Epithelial cell of proximal tubule (primary cell): ENCODE measurements at regions not wholly inside any gene's neighbourhood (a gene's known extent, or its start where the extent isn't known, plus 50 kb on each side); places are given as distances from the start of the nearest gene placed in this dataset.
"Not testable (repeated sequence)": the region's sequence is repeated elsewhere in the genome, so short reads cannot be mapped to it uniquely, and the experiment has no call there.

Experiments
- DNase-seq: peaks from one replicate; pipeline ENCODE4 v3.0.0-alpha.2; 2011; ENCODE audit warnings: low read depth
- H3K4me3 ChIP-seq: 2 replicates; pipeline ENCODE4 v1.5.1; 2011; ENCODE audit warnings: low read depth, mild to moderate bottlenecking, low read length
- CTCF ChIP-seq: conservative IDR thresholded peaks from 2 replicates; pipeline ENCODE4 v1.5.1; 2012; ENCODE audit warnings: low read depth, mild to moderate bottlenecking, low read length

- not testable (repeated sequence) for DNase-seq, H3K4me3 ChIP-seq
Measured at GRCh38 chr17:445839-446238, 93.2 kb upstream of the RPH3AL start, which contains the start of gene RFLNB. Gene RFLNB, minus strand, starts transcription at chr17:445939.

- no peak overlapping the region for H3K4me3 ChIP-seq
- no peak for DNase-seq
- TF ChIP-seq CTCF: no peak
Measured at GRCh38 chr17:444879-445454, 92.4 kb upstream of the RPH3AL start.

DNA sequence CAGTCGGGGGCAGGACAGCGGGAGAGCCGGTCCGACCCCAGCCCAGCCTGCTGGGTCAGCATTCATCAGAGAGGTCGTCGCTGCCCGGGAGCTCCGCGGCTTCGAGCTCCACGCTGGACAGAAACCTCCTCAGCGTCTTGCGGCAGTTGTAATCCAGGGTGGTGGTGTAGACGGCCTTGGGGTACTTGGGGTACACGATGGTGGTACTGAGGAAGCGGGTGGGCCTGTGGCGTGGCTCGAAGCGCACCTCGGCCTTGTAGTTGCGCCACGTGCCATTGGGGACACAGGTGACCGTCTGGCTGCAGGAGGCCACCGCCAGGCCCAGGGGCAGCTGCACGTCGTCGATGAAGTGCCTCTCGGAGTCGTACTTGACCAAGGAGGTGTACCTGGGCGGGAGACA, 90.5 kb upstream of the RPH3AL start:
- TF ChIP-seq CTCF: no peak
- DNase-seq: no peak

GRCh38 chr17:441155-441950, 88.7 kb upstream of the RPH3AL start:
- DNase-seq: no peak
- TF ChIP-seq CTCF: no peak
- H3K4me3 ChIP-seq: no peak overlapping the region

More for the DNA sequence above, 90.5 kb upstream of the RPH3AL start:
- no peak overlapping the region for H3K4me3 ChIP-seq

- no peak for TF ChIP-seq CTCF
- DNase-seq: no peak
- no peak overlapping the region for H3K4me3 ChIP-seq
Measured at GRCh38 chr17:438191-438590, 85.6 kb upstream of the RPH3AL start.

GRCh38 chr17:437545-437944, 84.9 kb upstream of the RPH3AL start:
- DNase-seq: no peak
- no peak for TF ChIP-seq CTCF
- no peak overlapping the region for H3K4me3 ChIP-seq

GRCh38 chr17:436571-436970, 84.0 kb upstream of the RPH3AL start:
- TF ChIP-seq CTCF: no peak
- H3K4me3 ChIP-seq: no peak overlapping the region
- no peak for DNase-seq

DNA sequence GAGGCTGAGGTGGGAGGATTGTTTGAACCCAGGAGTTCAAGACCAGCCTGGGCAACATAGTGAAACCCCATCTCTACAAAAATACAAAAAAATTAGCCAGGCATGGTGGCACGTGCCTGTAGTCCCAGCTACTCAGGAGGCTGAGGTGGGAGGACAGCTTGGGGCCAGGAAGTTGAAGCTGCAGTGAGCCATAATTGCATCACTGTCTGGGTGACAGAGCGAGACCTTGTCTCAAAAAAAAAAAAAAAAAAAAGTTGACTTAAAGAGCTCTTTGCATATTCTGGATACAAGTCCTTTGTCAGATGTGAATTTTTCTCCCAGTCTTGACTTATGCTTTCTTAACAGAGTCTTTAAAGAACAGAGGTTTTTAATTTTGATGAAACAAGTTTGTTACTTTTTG, 79.9 kb upstream of the RPH3AL start:
- DNase-seq, H3K4me3 ChIP-seq: not testable (repeated sequence)
